Endothelial cell of umbilical vein (primary cell): ENCODE measurements at regions not wholly inside any gene's neighbourhood (a gene's known extent, or its start where the extent isn't known, plus 50 kb on each side); places are given as distances from the start of the nearest gene placed in this dataset.

Experiments
- BruUV-seq: library from RNA; stranded (reverse); fragments of 400-500 nt; replicated peaks from 2 replicates; lab custom pipeline; 2021; lab: Mats Ljungman, UMichigan
- CTCF ChIA-PET: fragments of 300-600, 350-600 bp; sonication (Branson Sonifier 250); formaldehyde crosslinking; loops from one replicate; lab custom pipeline; 2021; ENCODE audit warnings: antibody characterized with exemption, inconsistent platforms; lab: Charles Lee
- POLR2A ChIA-PET: fragments of 300-600, 350-600 bp; sonication (Branson Sonifier 250); formaldehyde crosslinking; loops from one replicate; lab custom pipeline; 2021; ENCODE audit warnings: antibody characterized with exemption, inconsistent platforms; lab: Charles Lee
- DNase-seq: peaks from one replicate; pipeline ENCODE4 v3.0.0-alpha.2; 2011; ENCODE audit warnings: low read depth, low spot score
- FAIRE-seq: peaks from 2 replicates; lab custom pipeline; 2011; peaks lifted over from hg19 to GRCh38; lab: Jason Lieb, UNC
- H2AFZ ChIP-seq: 2 replicates; pipeline ENCODE4 v1.6.0; 2012; ENCODE audit warnings: low read depth, low read length, control low read depth, inconsistent platforms
- H3K27ac ChIP-seq: 2 replicates; pipeline ENCODE4 v1.5.1; 2011; ENCODE audit warnings: low read depth, mild to moderate bottlenecking, control low read depth, low read length, moderate library complexity; ENCODE audit not compliant: insufficient read depth
- H3K27me3 ChIP-seq, 2 experiments: 2 replicates each; pipeline versions ENCODE4 v1.6.0 to v1.6.1; 2011; ENCODE audit warnings: low read length in 2 of 2, mixed read lengths in 1 of 2; ENCODE audit not compliant: control insufficient read depth in 2 of 2, insufficient read depth in 2 of 2
- H3K36me3 ChIP-seq, 2 experiments: 2 replicates in 1 of 2; 3 replicates in 1 of 2; pipeline ENCODE4 v1.5.1; 2011; ENCODE audit warnings: low read length in 2 of 2, mild to moderate bottlenecking in 1 of 2, moderate library complexity in 1 of 2; ENCODE audit not compliant: control insufficient read depth in 2 of 2, insufficient read depth in 2 of 2; ENCODE audit errors: extremely low read depth in 1 of 2
- H3K4me1 ChIP-seq: 3 replicates; pipeline ENCODE4 v1.5.1; 2011; ENCODE audit warnings: mild to moderate bottlenecking, low read length; ENCODE audit not compliant: control insufficient read depth, insufficient read depth; ENCODE audit errors: extremely low read depth
- H3K4me2 ChIP-seq: 2 replicates; pipeline ENCODE4 v1.6.1; 2011; ENCODE audit warnings: low read length, control low read depth, mixed read lengths; ENCODE audit not compliant: insufficient read depth
- H3K4me3 ChIP-seq, 3 experiments: fragments of 200-600 bp in 1 of 3; sonication (generic), shearing (Covaris generic) in 1 of 3; replicated peaks in 1 of 3; 2 replicates each; pipeline ENCODE4 v1.5.1; 2011 to 2016; ENCODE audit warnings: control low read depth in 3 of 3, low read length in 3 of 3, mild to moderate bottlenecking in 2 of 3, inconsistent platforms in 1 of 3, low read depth in 1 of 3, moderate library complexity in 1 of 3; ENCODE audit not compliant: insufficient read depth in 1 of 3
- H3K79me2 ChIP-seq: 2 replicates; pipeline ENCODE4 v1.6.0; 2012; ENCODE audit warnings: low read length, inconsistent platforms; ENCODE audit not compliant: control insufficient read depth, insufficient read depth
- H3K9ac ChIP-seq: replicated peaks from 2 replicates; pipeline ENCODE3; 2011; ENCODE audit warnings: low read length, control low read depth; ENCODE audit not compliant: insufficient read depth; ENCODE audit errors: extremely low read depth
- H3K9me1 ChIP-seq: replicated peaks from 3 replicates; pipeline ENCODE4 v1.6.0; 2011; ENCODE audit warnings: mild to moderate bottlenecking, low read length; ENCODE audit not compliant: control insufficient read depth, insufficient read depth; ENCODE audit errors: extremely low read depth
- H3K9me3 ChIP-seq: replicated peaks from 2 replicates; pipeline ENCODE4 v1.5.1; 2012; ENCODE audit warnings: low read length, inconsistent platforms; ENCODE audit not compliant: control insufficient read depth, insufficient read depth
- H4K20me1 ChIP-seq: replicated peaks from 2 replicates; pipeline ENCODE3; 2011; ENCODE audit warnings: mild to moderate bottlenecking, low read length; ENCODE audit not compliant: control insufficient read depth, insufficient read depth; ENCODE audit errors: extremely low read depth
- CTCF ChIP-seq, 2 donors: IDR thresholded peaks; 1 replicate in 1 of 2; 2 replicates in 1 of 2; pipeline ENCODE4 v1.5.1; 2011; ENCODE audit warnings: low read length in 2 of 2, mild to moderate bottlenecking in 2 of 2, moderate library complexity in 2 of 2, control low read depth in 1 of 2, inconsistent platforms in 1 of 2, low read depth in 1 of 2; ENCODE audit not compliant: insufficient read depth in 1 of 2; ENCODE audit errors: extremely low read depth in 1 of 2
- EZH2 ChIP-seq: IDR thresholded peaks from 2 replicates; pipeline ENCODE4 v1.6.1; 2012; ENCODE audit warnings: borderline replicate concordance, low read depth, mild to moderate bottlenecking, moderate library complexity, low read length, inconsistent platforms; ENCODE audit not compliant: severe bottlenecking
- FOS ChIP-seq: IDR thresholded peaks from 2 replicates; pipeline ENCODE4 v1.6.1; 2011; ENCODE audit warnings: mild to moderate bottlenecking, low read length, moderate library complexity, borderline replicate concordance; ENCODE audit not compliant: insufficient read depth
- GATA2 ChIP-seq: IDR thresholded peaks from 2 replicates; pipeline ENCODE4 v1.7.0; 2011; ENCODE audit warnings: low read depth, mild to moderate bottlenecking, moderate library complexity, mixed read lengths, low read length; ENCODE audit not compliant: insufficient read length, insufficient read depth
- JUN ChIP-seq: IDR thresholded peaks from 2 replicates; pipeline ENCODE4 v1.6.1; 2011; ENCODE audit warnings: borderline replicate concordance, low read depth; ENCODE audit not compliant: insufficient read length, insufficient read depth
- MAX ChIP-seq: IDR thresholded peaks from 2 replicates; pipeline ENCODE4 v1.6.1; 2011; ENCODE audit not compliant: insufficient read depth, insufficient read length
- MYC ChIP-seq: IDR thresholded peaks from one replicate; pipeline ENCODE4 v1.6.1; 2011; ENCODE audit warnings: mild to moderate bottlenecking, low read depth, low read length
- POLR2A ChIP-seq: IDR thresholded peaks from 2 replicates; pipeline ENCODE4 v1.6.1; 2012; ENCODE audit warnings: low read depth, mild to moderate bottlenecking, control low read depth, low read length
- POLR2AphosphoS5 ChIP-seq: IDR thresholded peaks from 2 replicates; pipeline ENCODE4 v1.6.1; 2012; ENCODE audit warnings: low read depth, mild to moderate bottlenecking, control low read depth, low read length, moderate library complexity; ENCODE audit not compliant: insufficient read depth
- dilution Hi-C: fragments of 300-500 bp; cut with MboI; formaldehyde crosslinking; loops from one replicate; pipeline ENCODE4 v1.15.0; 2019; ENCODE audit warnings: low sequenced_read_pairs; ENCODE audit not compliant: extremely low pct_ligation_motif_present
- intact Hi-C: fragments of 100-400 bp; cut with micrococcal nuclease; formaldehyde crosslinking; loops from one replicate; pipeline ENCODE4 v1.10.0; 2022

GRCh38 chr15:93913871-93914270, 317.5 kb upstream of the MCTP2 start:
- H3K36me3 ChIP-seq = no peaks in the 10 kb centered on the region
- dilution Hi-C loops (no loop called here), intact Hi-C loops (no loop called here)
- BruUV-seq = no TSS peak
- H3K27ac ChIP-seq = no peak overlapping the region
- no peaks in the 10 kb centered on the region for H3K79me2 ChIP-seq
- FAIRE-seq = no peak
- H3K4me1 ChIP-seq = no peaks in the 10 kb centered on the region
- peaks cover 1% of the 10 kb centered on the region for H3K9me3 ChIP-seq
- ChIA-PET CTCF (no interaction called here), POLR2A (no interaction called here)
- H3K27me3 ChIP-seq = no peaks in the 10 kb centered on the region
- H3K9me1 ChIP-seq = no peaks in the 10 kb centered on the region
- no peak overlapping the region for H3K4me3 ChIP-seq
- H3K4me2 ChIP-seq = no peak overlapping the region
- no peaks in the 10 kb centered on the region for H4K20me1 ChIP-seq
- H2AFZ ChIP-seq = no peak overlapping the region
- no peak for TF ChIP-seq MYC
- TF ChIP-seq POLR2A = no peak
- TF ChIP-seq JUN = no peak
- no peak for TF ChIP-seq POLR2AphosphoS5
- no peak for TF ChIP-seq EZH2
- TF ChIP-seq MAX = no peak
- TF ChIP-seq GATA2 = no peak
- TF ChIP-seq FOS = no peak
- no peak for TF ChIP-seq CTCF (IDR thresholded peaks at IDR 0.05; ENCODE audit: extremely low read depth in 1 of 2, insufficient read depth in 1 of 2, low read depth in 1 of 2, low read length in 2 of 2)
- DNase-seq = no peak
- H3K9ac ChIP-seq = no peak overlapping the region
